Smooth muscle cell (in vitro differentiated cells): ENCODE measurements at regions not wholly inside any gene's neighbourhood (a gene's known extent, or its start where the extent isn't known, plus 50 kb on each side); places are given as distances from the start of the nearest gene placed in this dataset. TPM values are rescaled to one million over a fixed set of nuclear protein-coding genes. Genes with fewer than 3 reads are reported as not detected.

Experiments used
- DNase-seq: peaks from one replicate; lab custom pipeline; 2025; ENCODE audit not compliant: unreplicated experiment; lab: John Stamatoyannopoulos, UW
- H2AFZ ChIP-seq: fragments of 200-600 bp; sonication (generic); 2 replicates; pipeline ENCODE4 v1.6.0; 2016; ENCODE audit warnings: antibody characterized with exemption, low read depth, mild to moderate bottlenecking
- H3F3A ChIP-seq: fragments of 200-600 bp; sonication (generic); 2 replicates; pipeline ENCODE4 v1.6.0; 2017; ENCODE audit warnings: antibody characterized with exemption, low read depth
- H3K27ac ChIP-seq: fragments of 200-600 bp; sonication (generic); 2 replicates; pipeline ENCODE4 v1.5.1; 2016; ENCODE audit warnings: low read depth, mild to moderate bottlenecking
- H3K27me3 ChIP-seq: fragments of 200-600 bp; sonication (generic); 2 replicates; pipeline ENCODE4 v1.6.1; 2016; ENCODE audit warnings: low read depth, mild to moderate bottlenecking
- H3K36me3 ChIP-seq: fragments of 200-600 bp; sonication (generic); 2 replicates; pipeline ENCODE4 v1.5.1; 2016; ENCODE audit warnings: low read depth
- H3K4me1 ChIP-seq: fragments of 200-600 bp; sonication (generic); 2 replicates; pipeline ENCODE4 v1.5.1; 2016; ENCODE audit warnings: low read depth
- H3K4me2 ChIP-seq: fragments of 200-600 bp; sonication (generic); 2 replicates; pipeline ENCODE4 v1.6.0; 2016; ENCODE audit warnings: mild to moderate bottlenecking
- H3K4me3 ChIP-seq: fragments of 200-600 bp; sonication (generic); 2 replicates; pipeline ENCODE4 v1.5.1; 2016; ENCODE audit warnings: mild to moderate bottlenecking
- H3K79me2 ChIP-seq: fragments of 200-600 bp; sonication (generic); 2 replicates; pipeline ENCODE4 v1.6.0; 2016; ENCODE audit warnings: low read depth, mild to moderate bottlenecking
- H3K9ac ChIP-seq: fragments of 200-600 bp; sonication (generic); 2 replicates; pipeline ENCODE4 v1.6.0; 2016; ENCODE audit warnings: low read depth
- H3K9me3 ChIP-seq: fragments of 200-600 bp; sonication (generic); replicated peaks from 2 replicates; pipeline ENCODE4 v1.5.1; 2016; ENCODE audit warnings: low read depth
- H4K20me1 ChIP-seq: fragments of 200-600 bp; sonication (generic); 2 replicates; pipeline ENCODE4 v1.6.0; 2016; ENCODE audit warnings: low read depth
- WGBS: methylation state at CpG from one replicate; pipeline ENCODE4 v1.1.7; 2016; ENCODE audit warnings: low lambda C conversion rate; 5-methylcytosine and 5-hydroxymethylcytosine counted together
- small RNA-seq: library from RNA; depleted of rRNA; stranded (forward); fragments of <200 nt; gene quantifications from one replicate; pipeline ENCODE3, GENCODE V24; 2014
- TF ChIP-seq, protein P1 (sequence below): fragments of 200-600 bp; sonication (generic); IDR thresholded peaks from 2 replicates; pipeline ENCODE4 v1.5.1; 2017; ENCODE audit warnings: borderline replicate concordance, mild to moderate bottlenecking, antibody characterized with exemption; ENCODE audit not compliant: insufficient read depth, poor library complexity, severe bottlenecking

DNA sequence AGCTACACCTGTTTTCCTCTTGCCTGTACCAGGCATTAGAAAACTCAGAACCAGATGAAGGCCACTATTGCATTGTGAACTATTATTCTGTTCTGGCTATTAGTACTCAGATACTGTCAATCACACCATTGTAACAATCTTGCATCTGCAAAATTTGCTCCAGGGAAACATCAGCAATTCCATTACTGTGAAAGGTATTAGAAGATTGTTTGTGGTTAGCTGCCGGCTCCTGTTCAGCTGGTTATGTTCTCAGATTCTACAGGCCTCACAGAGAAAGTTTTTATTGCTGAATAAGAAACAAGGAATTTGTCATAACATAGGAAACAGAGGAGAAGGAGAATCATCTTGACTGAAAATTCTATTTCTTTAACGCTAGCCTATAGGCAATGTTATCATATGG is 179.9 kb downstream of the PLOD2 start:
- WGBS, result 72% methylated on average over 2 of the region's 2 CpGs
- H3K36me3 ChIP-seq, result peaks cover 3% of the 10 kb centered on the region
- peaks cover 8% of the 10 kb centered on the region for H3K9me3 ChIP-seq
- H3F3A ChIP-seq, result no peaks in the 10 kb centered on the region
- no peak overlapping the region for H3K9ac ChIP-seq
- H3K4me2 ChIP-seq, result no peak overlapping the region
- H3K27me3 ChIP-seq, result no peaks in the 10 kb centered on the region
- TF ChIP-seq, protein P1, sequence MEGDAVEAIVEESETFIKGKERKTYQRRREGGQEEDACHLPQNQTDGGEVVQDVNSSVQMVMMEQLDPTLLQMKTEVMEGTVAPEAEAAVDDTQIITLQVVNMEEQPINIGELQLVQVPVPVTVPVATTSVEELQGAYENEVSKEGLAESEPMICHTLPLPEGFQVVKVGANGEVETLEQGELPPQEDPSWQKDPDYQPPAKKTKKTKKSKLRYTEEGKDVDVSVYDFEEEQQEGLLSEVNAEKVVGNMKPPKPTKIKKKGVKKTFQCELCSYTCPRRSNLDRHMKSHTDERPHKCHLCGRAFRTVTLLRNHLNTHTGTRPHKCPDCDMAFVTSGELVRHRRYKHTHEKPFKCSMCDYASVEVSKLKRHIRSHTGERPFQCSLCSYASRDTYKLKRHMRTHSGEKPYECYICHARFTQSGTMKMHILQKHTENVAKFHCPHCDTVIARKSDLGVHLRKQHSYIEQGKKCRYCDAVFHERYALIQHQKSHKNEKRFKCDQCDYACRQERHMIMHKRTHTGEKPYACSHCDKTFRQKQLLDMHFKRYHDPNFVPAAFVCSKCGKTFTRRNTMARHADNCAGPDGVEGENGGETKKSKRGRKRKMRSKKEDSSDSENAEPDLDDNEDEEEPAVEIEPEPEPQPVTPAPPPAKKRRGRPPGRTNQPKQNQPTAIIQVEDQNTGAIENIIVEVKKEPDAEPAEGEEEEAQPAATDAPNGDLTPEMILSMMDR, result no peak
- H3K79me2 ChIP-seq, result no peaks in the 10 kb centered on the region
- no peak overlapping the region for H2AFZ ChIP-seq
- no peaks in the 10 kb centered on the region for H3K4me1 ChIP-seq
- no peak overlapping the region for H3K4me3 ChIP-seq
- DNase-seq, result no peak
- H4K20me1 ChIP-seq, result no peaks in the 10 kb centered on the region
- H3K27ac ChIP-seq, result no peak overlapping the region

- peaks cover 3% of the 10 kb centered on the region for H3K36me3 ChIP-seq
- TF ChIP-seq, protein P1, result no peak
- H3K4me2 ChIP-seq, result no peak overlapping the region
- H3K27me3 ChIP-seq, result no peaks in the 10 kb centered on the region
- no peak overlapping the region for H2AFZ ChIP-seq
- DNase-seq, result no peak
- H3K9ac ChIP-seq, result no peak overlapping the region
- H3K9me3 ChIP-seq, result peaks cover 8% of the 10 kb centered on the region
- H3K4me3 ChIP-seq, result no peak overlapping the region
- H3F3A ChIP-seq, result no peaks in the 10 kb centered on the region
- H3K79me2 ChIP-seq, result no peaks in the 10 kb centered on the region
- WGBS, result 75% methylated on average over 4 of the region's 4 CpGs
- H3K27ac ChIP-seq, result no peak overlapping the region
- H4K20me1 ChIP-seq, result no peaks in the 10 kb centered on the region
- H3K4me1 ChIP-seq, result no peaks in the 10 kb centered on the region
These were observed 177.9 kb downstream of the PLOD2 start for GRCh38 chr3:145983101-145983500.

Small RNA genes in the stretch of these regions (small RNA-seq; reads per million reads assigned to genes)
- not detected for gene RNA5SP144
